Pancreas (tissue), 10 donors: ENCODE measurements at regions not wholly inside any gene's neighbourhood (a gene's known extent, or its start where the extent isn't known, plus 50 kb on each side); places are given as distances from the start of the nearest gene placed in this dataset.

Experiments used
- ATAC-seq, 4 donors: fragments of 200-7000 bp; cut with Tn5 transposase; one replicate each; pipeline versions ENCODE4 v1.8.0 to v1.9.1; 2020; ENCODE audit warnings: mild to moderate bottlenecking in 4 of 4, moderate library complexity in 4 of 4
- DNase-seq, 6 donors: peaks; one replicate each; pipeline ENCODE4 v3.0.0-alpha.2; 2020
- FAIRE-seq: peaks from 2 replicates; lab custom pipeline; 2012; peaks lifted over from hg19 to GRCh38; lab: Jason Lieb, UNC
- H3K27ac ChIP-seq, 4 donors: fragments of 200-600 bp; sonication (generic); 1 replicate in 3 of 4; 2 replicates in 1 of 4; pipeline versions ENCODE4 v1.5.0 to v1.8.0; 2020
- H3K27me3 ChIP-seq, 4 donors: fragments of 200-600 bp; one replicate each; pipeline ENCODE4 v1.8.0; 2021
- H3K36me3 ChIP-seq, 3 donors: fragments of 200-600 bp; sonication (generic) in 1 of 3; one replicate each; pipeline versions ENCODE4 v1.5.0 to v1.8.0; 2020 to 2021
- H3K4me1 ChIP-seq, 3 donors: fragments of 200-600 bp; one replicate each; pipeline ENCODE4 v1.8.0; 2021
- H3K4me3 ChIP-seq, 4 donors: fragments of 200-600 bp; sonication (generic) in 2 of 4; one replicate each; pipeline versions ENCODE4 v1.5.0 to v1.8.0; 2020 to 2021
- H3K9me3 ChIP-seq, 4 donors: fragments of 200-600 bp; one replicate each; pipeline ENCODE4 v1.8.0; 2021
- WGBS, 2 donors: extraction: QIAGEN DNeasy Blood & Tissue Kit; methylation state at CpG; one replicate each; pipeline ENCODE4 v1.1.7; 2013; 5-methylcytosine and 5-hydroxymethylcytosine counted together
- intact Hi-C, 3 donors: fragments of 100-400 bp; cut with DNase I; formaldehyde crosslinking; loops; one replicate each; pipeline versions ENCODE4 v1.11.1 to v1.14.2; 2022
- TF ChIP-seq, protein P1 (sequence below), 4 donors: fragments of 200-600 bp; sonication (generic) in 3 of 4; IDR thresholded peaks; one replicate each; pipeline versions ENCODE4 v1.5.0 to v1.8.0; 2021; ENCODE audit warnings: antibody characterized with exemption in 4 of 4
- donor health status: healthy with polysubstance abuse.
- donor health status: DM: no; HTN: no; CAD: no; lungs with moderate emphysema.
- donor health status: DM: no; HTN: no; CAD: no.
- donor health status: control.
- donor health status: control.
- donor health status: Bipolar disorder and iron deficiency.
- donor health status: DM: yes; HTN: yes; CAD: no.
- donor health status: DM: no; HTN: no; CAD: no.
- donor health status: DM: no; HTN: no; CAD: no.
- donor health status: DM: yes; HTN: yes; CAD: no.

DNA sequence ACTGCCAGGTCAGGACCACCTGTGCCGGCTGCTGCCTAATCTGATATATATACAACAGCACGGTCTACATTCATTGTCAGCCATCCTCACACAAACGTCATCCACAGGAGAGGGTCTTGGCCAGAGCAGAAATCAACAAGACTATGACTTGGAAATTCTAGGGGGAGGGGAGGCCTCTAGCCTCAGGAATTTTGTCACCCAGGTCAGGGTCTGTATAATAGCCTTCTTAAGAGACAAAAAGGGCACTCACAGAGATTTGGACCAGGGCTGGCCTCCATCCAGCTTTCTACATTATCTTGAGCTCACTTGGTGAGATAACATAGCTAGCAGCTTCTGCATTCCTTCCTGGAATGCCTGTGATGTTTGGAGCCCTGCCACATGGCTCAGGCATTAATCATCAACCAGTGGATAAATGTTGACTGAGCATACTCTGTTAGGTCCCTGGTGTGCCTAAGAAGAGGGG lies 50.4 kb upstream of the CTIF start:
- FAIRE-seq = no peak

DNA sequence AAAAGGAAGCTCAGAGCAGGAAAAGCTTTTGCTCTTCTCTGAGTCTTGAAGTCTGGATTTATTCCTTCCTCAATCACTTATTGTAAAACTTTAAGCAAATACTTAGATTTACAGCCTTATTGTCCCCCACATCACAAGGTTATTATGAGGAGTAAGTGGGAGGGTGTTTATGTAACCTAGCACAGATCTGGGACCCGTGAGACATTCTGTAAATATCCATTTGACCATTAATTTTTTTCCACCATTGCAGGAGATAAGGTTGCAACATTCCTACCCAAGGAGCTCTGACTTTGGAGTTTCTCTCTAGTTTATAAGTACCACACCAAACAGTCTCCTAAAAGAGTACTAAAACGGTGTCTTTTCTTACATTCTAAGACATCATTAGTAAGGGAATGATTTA lies 52.1 kb upstream of the CTIF start:
- FAIRE-seq (no peak), DNase-seq (no peak), ATAC-seq (peak in 2 of 4 donors; percentile 28 to 40)
- peaks cover 0 to 15% (median 0%) of the 10 kb centered on the region in 3 donors for H3K4me1 ChIP-seq
- H3K9me3 ChIP-seq = no peaks in the 10 kb centered on the region
- no peaks in the 10 kb centered on the region for H3K27me3 ChIP-seq
- intact Hi-C loops = no loop called here
- 38 to 49% methylated on average over 2 of the region's 2 CpGs for WGBS, 2 donors
- no peak overlapping the region for H3K4me3 ChIP-seq
- H3K36me3 ChIP-seq = no peaks in the 10 kb centered on the region
- TF ChIP-seq, protein P1, sequence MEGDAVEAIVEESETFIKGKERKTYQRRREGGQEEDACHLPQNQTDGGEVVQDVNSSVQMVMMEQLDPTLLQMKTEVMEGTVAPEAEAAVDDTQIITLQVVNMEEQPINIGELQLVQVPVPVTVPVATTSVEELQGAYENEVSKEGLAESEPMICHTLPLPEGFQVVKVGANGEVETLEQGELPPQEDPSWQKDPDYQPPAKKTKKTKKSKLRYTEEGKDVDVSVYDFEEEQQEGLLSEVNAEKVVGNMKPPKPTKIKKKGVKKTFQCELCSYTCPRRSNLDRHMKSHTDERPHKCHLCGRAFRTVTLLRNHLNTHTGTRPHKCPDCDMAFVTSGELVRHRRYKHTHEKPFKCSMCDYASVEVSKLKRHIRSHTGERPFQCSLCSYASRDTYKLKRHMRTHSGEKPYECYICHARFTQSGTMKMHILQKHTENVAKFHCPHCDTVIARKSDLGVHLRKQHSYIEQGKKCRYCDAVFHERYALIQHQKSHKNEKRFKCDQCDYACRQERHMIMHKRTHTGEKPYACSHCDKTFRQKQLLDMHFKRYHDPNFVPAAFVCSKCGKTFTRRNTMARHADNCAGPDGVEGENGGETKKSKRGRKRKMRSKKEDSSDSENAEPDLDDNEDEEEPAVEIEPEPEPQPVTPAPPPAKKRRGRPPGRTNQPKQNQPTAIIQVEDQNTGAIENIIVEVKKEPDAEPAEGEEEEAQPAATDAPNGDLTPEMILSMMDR (IDR thresholded peaks at IDR 0.05) = no peak
- H3K27ac ChIP-seq = peak overlapping the region in 1 of 4 donors; percentile 28

More for the DNA sequence above, 50.4 kb upstream of the CTIF start:
- Histone ChIP-seq H3K4me3 (no peak overlapping the region), H3K9me3 (no peaks in the 10 kb centered on the region), H3K27ac (peak overlapping the region in 2 of 4 donors; percentile 16 to 17), H3K27me3 (no peaks in the 10 kb centered on the region), H3K36me3 (no peaks in the 10 kb centered on the region), H3K4me1 (peaks cover 0 to 17% (median 0%) of the 10 kb centered on the region in 3 donors)
- TF ChIP-seq, protein P1 (IDR thresholded peaks at IDR 0.05) = no peak
- intact Hi-C loops = no loop called here
- DNase-seq (peak; percentile 72 to 85 (median 80)), ATAC-seq (peak; percentile 90 to 98 (median 96))
- 13 to 16% methylated on average over 3 of the region's 3 CpGs for WGBS, 2 donors

DNA sequence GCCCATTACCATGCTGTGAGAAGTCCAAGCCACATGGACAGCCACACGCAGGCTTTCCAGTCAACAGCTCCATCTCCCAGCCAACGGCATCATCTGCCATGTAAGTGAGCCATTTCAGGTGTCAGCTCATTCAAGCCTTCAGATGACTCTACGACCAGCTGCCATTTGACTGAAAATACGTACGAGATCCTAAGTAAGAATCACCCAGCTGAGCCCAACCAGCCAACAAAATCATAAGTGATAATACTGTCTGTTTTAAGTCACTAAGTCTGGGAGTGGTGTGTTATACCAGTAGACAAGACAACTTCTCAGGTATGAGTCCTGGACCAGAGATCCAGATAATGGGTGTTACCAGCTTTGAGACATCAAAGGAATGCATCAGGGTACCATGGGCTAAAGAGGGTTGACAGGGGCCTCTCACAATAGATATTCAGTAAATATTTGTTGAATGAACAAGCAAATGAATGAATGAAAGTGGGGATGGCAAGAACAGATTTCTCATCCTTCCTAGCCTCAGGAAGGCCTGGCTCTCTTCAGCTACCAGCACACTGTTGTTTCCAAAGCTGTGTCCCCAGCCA lies 52.9 kb upstream of the CTIF start:
- intact Hi-C loops = no loop called here
- H3K4me3 ChIP-seq = no peak overlapping the region
- ATAC-seq (no peak), DNase-seq (no peak), FAIRE-seq (no peak)
- TF ChIP-seq, protein P1 (IDR thresholded peaks at IDR 0.05) = no peak
- H3K9me3 ChIP-seq = no peaks in the 10 kb centered on the region
- H3K27ac ChIP-seq = no peak overlapping the region
- H3K4me1 ChIP-seq = peaks cover 0 to 15% (median 0%) of the 10 kb centered on the region in 3 donors
- H3K36me3 ChIP-seq = no peaks in the 10 kb centered on the region
- 71 to 78% methylated on average over 5 of the region's 5 CpGs for WGBS, 2 donors
- H3K27me3 ChIP-seq = no peaks in the 10 kb centered on the region

DNA sequence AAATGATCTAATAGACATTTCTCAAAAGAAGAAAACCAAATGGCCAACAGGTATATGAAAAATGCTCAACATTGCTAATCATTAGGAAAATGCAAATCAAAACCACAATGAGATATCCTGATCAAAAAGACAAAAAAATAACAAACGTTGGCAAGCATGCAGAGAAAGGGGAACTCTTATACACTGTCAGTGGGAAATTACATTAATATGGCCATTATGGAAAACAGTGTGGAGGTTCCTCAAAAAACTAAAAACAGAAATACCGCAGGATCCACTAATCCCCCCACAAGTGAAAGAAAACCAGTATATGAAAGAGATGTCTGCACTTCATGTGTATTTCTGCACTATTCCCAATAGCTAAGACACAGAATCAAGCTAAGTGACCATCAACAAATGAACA lies 57.7 kb upstream of the CTIF start:
- intact Hi-C loops = no loop called here
- FAIRE-seq (no peak), DNase-seq (no peak), ATAC-seq (no peak)
- Histone ChIP-seq H3K27me3 (no peaks in the 10 kb centered on the region), H3K27ac (no peak overlapping the region), H3K36me3 (no peaks in the 10 kb centered on the region), H3K4me3 (no peak overlapping the region), H3K4me1 (peaks cover 0 to 2% (median 0%) of the 10 kb centered on the region in 3 donors), H3K9me3 (no peaks in the 10 kb centered on the region)
- 66 to 71% methylated on average over 2 of the region's 2 CpGs for WGBS, 2 donors
- TF ChIP-seq, protein P1 (IDR thresholded peaks at IDR 0.05) = no peak

DNA sequence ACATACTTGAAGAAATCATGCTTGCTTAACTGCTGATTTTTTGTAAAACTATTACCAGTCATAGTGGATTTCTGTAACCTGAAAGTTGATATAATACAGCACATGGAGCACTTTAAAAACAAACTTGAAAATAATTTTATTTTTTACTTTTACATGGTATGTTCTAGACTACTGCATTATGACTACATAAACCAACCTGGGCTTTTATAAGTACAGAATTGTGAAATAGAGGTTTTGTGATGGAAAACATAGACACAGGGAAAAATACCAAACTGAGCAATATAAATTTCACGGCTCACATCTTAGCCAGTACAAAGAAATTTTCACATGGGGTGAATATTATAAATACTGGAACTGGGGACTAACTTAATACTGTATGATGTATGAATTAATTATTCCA lies 59.3 kb upstream of the CTIF start:
- intact Hi-C loops = loop anchor here in 1 of 3 donors (5.0 kb wide), 1 partner anchor 183 kb away; no protein-coding TSS in a partner anchor
- FAIRE-seq (no peak), DNase-seq (no peak), ATAC-seq (no peak)
- TF ChIP-seq, protein P1 (IDR thresholded peaks at IDR 0.05) = no peak
- H3K36me3 ChIP-seq = no peaks in the 10 kb centered on the region
- H3K27ac ChIP-seq = no peak overlapping the region
- H3K4me1 ChIP-seq = peaks cover 0 to 3% (median 0%) of the 10 kb centered on the region in 3 donors
- no peaks in the 10 kb centered on the region for H3K9me3 ChIP-seq
- H3K4me3 ChIP-seq = no peak overlapping the region
- H3K27me3 ChIP-seq = no peaks in the 10 kb centered on the region
- 86 to 94% methylated on average over 1 of the region's 1 CpG for WGBS, 2 donors
